Lung microvascular endothelial cell (primary cell): ENCODE measurements at regions not wholly inside any gene's neighbourhood (a gene's known extent, or its start where the extent isn't known, plus 50 kb on each side); places are given as distances from the start of the nearest gene placed in this dataset.
A peak's percentile ranks its signal among the peaks of the same experiment; 100 is the strongest.

Source experiments
- DNase-seq, 2 donors: peaks; one replicate each; pipeline versions ENCODE4 v3.0.0 to v3.0.0-alpha.2; 2010; ENCODE audit warnings: low read depth in 2 of 2

GRCh38 chr11:115751243-115752015 lies 247.2 kb upstream of the CADM1 start:
- no peak for DNase-seq

GRCh38 chr11:115745610-115746512 lies 241.6 kb upstream of the CADM1 start:
- DNase-seq: no peak

GRCh38 chr11:115745066-115745465 lies 240.9 kb upstream of the CADM1 start:
- DNase-seq: no peak

- no peak for DNase-seq
These were observed 239.5 kb upstream of the CADM1 start for GRCh38 chr11:115743719-115744118.

GRCh38 chr11:115741376-115742107 lies 237.3 kb upstream of the CADM1 start:
- peak in 1 of 2 donors; percentile 6 for DNase-seq

- no peak for DNase-seq
These were observed 236.1 kb upstream of the CADM1 start for GRCh38 chr11:115740324-115740723.

- DNase-seq: no peak
These were observed 235.7 kb upstream of the CADM1 start for GRCh38 chr11:115739878-115740277.

GRCh38 chr11:115739146-115739545 lies 234.9 kb upstream of the CADM1 start:
- no peak for DNase-seq

- no peak for DNase-seq
These were observed 233.7 kb upstream of the CADM1 start for GRCh38 chr11:115737875-115738274.

- DNase-seq: no peak
These were observed 231.9 kb upstream of the CADM1 start for GRCh38 chr11:115736146-115736545.

- DNase-seq: no peak
These were observed 220.5 kb upstream of the CADM1 start for GRCh38 chr11:115724666-115725065.

GRCh38 chr11:115722711-115723110 lies 218.5 kb upstream of the CADM1 start:
- no peak for DNase-seq

- DNase-seq: no peak
These were observed 217.2 kb upstream of the CADM1 start for GRCh38 chr11:115721296-115721995.

GRCh38 chr11:115720602-115721245 lies 216.5 kb upstream of the CADM1 start:
- no peak for DNase-seq

GRCh38 chr11:115718945-115719344 lies 214.7 kb upstream of the CADM1 start:
- DNase-seq: no peak

GRCh38 chr11:115718106-115718505 lies 213.9 kb upstream of the CADM1 start:
- no peak for DNase-seq

- DNase-seq: no peak
These were observed 212.7 kb upstream of the CADM1 start for GRCh38 chr11:115716601-115717529.

GRCh38 chr11:115716080-115716479 lies 211.9 kb upstream of the CADM1 start:
- DNase-seq: no peak

GRCh38 chr11:115715251-115715770 lies 211.1 kb upstream of the CADM1 start:
- no peak for DNase-seq
